Panc1 (cell line): ENCODE measurements at regions not wholly inside any gene's neighbourhood (a gene's known extent, or its start where the extent isn't known, plus 50 kb on each side); places are given as distances from the start of the nearest gene placed in this dataset.

Source experiments
- ATAC-seq: fragments of 200-7000 bp; cut with Tn5 transposase; 2 replicates; pipeline ENCODE4 v1.9.1; 2020; ENCODE audit warnings: mild to moderate bottlenecking, moderate library complexity
- BruUV-seq: library from RNA; stranded (reverse); fragments of 400-500 nt; replicated peaks from 2 replicates; lab custom pipeline; 2021; lab: Mats Ljungman, UMichigan
- CTCF ChIA-PET: fragments of 300-600 bp; sonication (Branson Sonifier 250); formaldehyde crosslinking; loops from one replicate; lab custom pipeline; 2022; ENCODE audit warnings: antibody characterized with exemption; lab: Charles Lee
- POLR2A ChIA-PET: fragments of 300-600 bp; sonication (Branson Sonifier 250); formaldehyde crosslinking; loops from one replicate; lab custom pipeline; 2022; ENCODE audit warnings: antibody characterized with exemption; lab: Charles Lee
- DNase-seq: peaks from one replicate; pipeline ENCODE4 v3.0.0-alpha.2; 2010; ENCODE audit warnings: low read depth, low spot score
- H3K27ac ChIP-seq: 2 replicates; pipeline ENCODE4 v1.5.1; 2011; ENCODE audit warnings: mild to moderate bottlenecking, low read length, inconsistent platforms
- H3K27me3 ChIP-seq: fragments of 200-500 bp; sonication (Bioruptor generic); 2 replicates; pipeline ENCODE4 v1.6.0; 2014; ENCODE audit warnings: low read length, inconsistent platforms; ENCODE audit not compliant: control insufficient read depth, insufficient read depth
- H3K36me3 ChIP-seq: fragments of 200-500 bp; sonication (Bioruptor generic); 2 replicates; pipeline ENCODE4 v1.5.1; 2014; ENCODE audit warnings: inconsistent platforms, mild to moderate bottlenecking, low read length, moderate library complexity; ENCODE audit not compliant: control insufficient read depth, insufficient read depth
- H3K4me1 ChIP-seq: 2 replicates; pipeline ENCODE4 v1.5.1; 2011; ENCODE audit warnings: inconsistent platforms, mild to moderate bottlenecking, low read length, moderate library complexity; ENCODE audit not compliant: control insufficient read depth, insufficient read depth
- H3K4me3 ChIP-seq, 2 experiments: 2 replicates each; pipeline ENCODE4 v1.5.1; 2011 to 2012; ENCODE audit warnings: low read depth in 2 of 2, low read length in 2 of 2, mild to moderate bottlenecking in 2 of 2, inconsistent platforms in 1 of 2, moderate library complexity in 1 of 2
- H3K9me3 ChIP-seq: fragments of 200-500 bp; sonication (Bioruptor generic); 2 replicates; pipeline ENCODE4 v1.5.1; 2014; ENCODE audit warnings: low read depth, mild to moderate bottlenecking, inconsistent platforms, low read length, moderate library complexity; ENCODE audit not compliant: control insufficient read depth, insufficient read depth
- POLR2AphosphoS5 ChIP-seq: IDR thresholded peaks from 2 replicates; pipeline ENCODE4 v1.6.1; 2012; ENCODE audit warnings: mild to moderate bottlenecking, low read depth, low read length, moderate library complexity
- REST ChIP-seq, 2 experiments: IDR thresholded peaks; 2 replicates each; pipeline ENCODE4 v1.6.1; 2011 to 2012; ENCODE audit warnings: low read depth in 2 of 2, control low read depth in 1 of 2, low read length in 1 of 2, mild to moderate bottlenecking in 1 of 2, moderate library complexity in 1 of 2; ENCODE audit not compliant: insufficient read depth in 1 of 2
- SIN3A ChIP-seq: IDR thresholded peaks from 2 replicates; pipeline ENCODE4 v1.6.1; 2012; ENCODE audit warnings: low read depth, mild to moderate bottlenecking, low read length, moderate library complexity, borderline replicate concordance; ENCODE audit not compliant: insufficient read depth
- TCF7L2 ChIP-seq: IDR thresholded peaks from 2 replicates; pipeline ENCODE4 v1.6.1; 2011; ENCODE audit warnings: mild to moderate bottlenecking, low read depth, low read length, inconsistent platforms
- in situ Hi-C: cut with HindIII; loops from 2 replicates; pipeline ENCODE4 v1.10.0; 2016; ENCODE audit warnings: low sequenced_read_pairs, low pct_unique_long_range_greater_than_20kb
- intact Hi-C: fragments of 100-400 bp; cut with micrococcal nuclease; formaldehyde crosslinking; loops from one replicate; pipeline ENCODE4 v1.10.0; 2022; ENCODE audit not compliant: unreplicated experiment
- TF ChIP-seq, protein P1 (sequence below): fragments of 450-650 bp; IDR thresholded peaks from 2 replicates; pipeline ENCODE4 v1.5.1; 2017; ENCODE audit warnings: mild to moderate bottlenecking

- no peak overlapping the region for H3K4me3 ChIP-seq
- ChIA-PET POLR2A (no interaction called here), CTCF (no interaction called here)
- BruUV-seq = no TSS peak
- H3K27ac ChIP-seq = no peak overlapping the region
- no peaks in the 10 kb centered on the region for H3K9me3 ChIP-seq
- TF ChIP-seq, protein P1, sequence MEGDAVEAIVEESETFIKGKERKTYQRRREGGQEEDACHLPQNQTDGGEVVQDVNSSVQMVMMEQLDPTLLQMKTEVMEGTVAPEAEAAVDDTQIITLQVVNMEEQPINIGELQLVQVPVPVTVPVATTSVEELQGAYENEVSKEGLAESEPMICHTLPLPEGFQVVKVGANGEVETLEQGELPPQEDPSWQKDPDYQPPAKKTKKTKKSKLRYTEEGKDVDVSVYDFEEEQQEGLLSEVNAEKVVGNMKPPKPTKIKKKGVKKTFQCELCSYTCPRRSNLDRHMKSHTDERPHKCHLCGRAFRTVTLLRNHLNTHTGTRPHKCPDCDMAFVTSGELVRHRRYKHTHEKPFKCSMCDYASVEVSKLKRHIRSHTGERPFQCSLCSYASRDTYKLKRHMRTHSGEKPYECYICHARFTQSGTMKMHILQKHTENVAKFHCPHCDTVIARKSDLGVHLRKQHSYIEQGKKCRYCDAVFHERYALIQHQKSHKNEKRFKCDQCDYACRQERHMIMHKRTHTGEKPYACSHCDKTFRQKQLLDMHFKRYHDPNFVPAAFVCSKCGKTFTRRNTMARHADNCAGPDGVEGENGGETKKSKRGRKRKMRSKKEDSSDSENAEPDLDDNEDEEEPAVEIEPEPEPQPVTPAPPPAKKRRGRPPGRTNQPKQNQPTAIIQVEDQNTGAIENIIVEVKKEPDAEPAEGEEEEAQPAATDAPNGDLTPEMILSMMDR = no peak
- TF ChIP-seq TCF7L2 (no peak), SIN3A (no peak), REST (IDR thresholded peaks at IDR 0.05; ENCODE audit: insufficient read depth in 1 of 2, low read depth in 2 of 2, low read length in 1 of 2) (no peak), POLR2AphosphoS5 (no peak)
- DNase-seq (no peak), ATAC-seq (no peak)
- no peaks in the 10 kb centered on the region for H3K4me1 ChIP-seq
- no peaks in the 10 kb centered on the region for H3K36me3 ChIP-seq
- H3K27me3 ChIP-seq = no peaks in the 10 kb centered on the region
- intact Hi-C loops (no loop called here), in situ Hi-C loops (no loop called here)
Observed at GRCh38 chr1:57474137-57474750, 50.4 kb upstream of the DAB1 start.
